ENCODE measurements at regions not wholly inside any gene's neighbourhood (a gene's known extent, or its start where the extent isn't known, plus 50 kb on each side); places are given as distances from the start of the nearest gene placed in this dataset.

GRCh38 chr15:97174886-97175540 lies 785.5 kb upstream of the ARRDC4 start:
- intact Hi-C loops (cut with DNase I), result no loop called here
- Histone ChIP-seq H3K9me3 (no peaks in the 10 kb centered on the region), H3K27ac (no peak overlapping the region), H3K27me3 (no peaks in the 10 kb centered on the region), H3K4me1 (no peaks in the 10 kb centered on the region), H3K36me3 (no peaks in the 10 kb centered on the region), H3K4me3 (replicated peaks in 1 of 3) (no peak overlapping the region)
- TF ChIP-seq CTCF (IDR thresholded peaks at IDR 0.05) (no peak), POLR2A (IDR thresholded peaks at IDR 0.05) (no peak)
- 89% methylated on average over 2 of the region's 2 CpGs for WGBS, 2 donors
- no peak for DNase-seq

- no peaks in the 10 kb centered on the region for H3K4me1 ChIP-seq
- WGBS, 2 donors, result 17% methylated on average over 11 of the region's 11 CpGs
- no peaks in the 10 kb centered on the region for H3K36me3 ChIP-seq
- TF ChIP-seq POLR2A (IDR thresholded peaks at IDR 0.05), result no peak
- no peak for TF ChIP-seq CTCF (IDR thresholded peaks at IDR 0.05)
- no peaks in the 10 kb centered on the region for H3K9me3 ChIP-seq
- intact Hi-C loops (cut with DNase I), result no loop called here
- no peak overlapping the region for H3K4me3 ChIP-seq (replicated peaks in 1 of 3)
- H3K27ac ChIP-seq, result no peak overlapping the region
- DNase-seq, result no peak
- no peaks in the 10 kb centered on the region for H3K27me3 ChIP-seq
Measured at GRCh38 chr15:97177151-97177577, 783.3 kb upstream of the ARRDC4 start.

- intact Hi-C loops (cut with DNase I), result no loop called here
- DNase-seq, result no peak
- TF ChIP-seq CTCF (IDR thresholded peaks at IDR 0.05), result no peak
- TF ChIP-seq POLR2A (IDR thresholded peaks at IDR 0.05), result no peak
- Histone ChIP-seq H3K27ac (no peak overlapping the region), H3K9me3 (no peaks in the 10 kb centered on the region), H3K4me1 (no peaks in the 10 kb centered on the region), H3K36me3 (no peaks in the 10 kb centered on the region), H3K4me3 (replicated peaks in 1 of 3) (no peak overlapping the region), H3K27me3 (no peaks in the 10 kb centered on the region)
- WGBS, 2 donors, result 91 to 95% methylated on average over 7 of the region's 7 CpGs
Measured at GRCh38 chr15:97182581-97182980, 777.9 kb upstream of the ARRDC4 start.

GRCh38 chr15:97189162-97189780 lies 771.2 kb upstream of the ARRDC4 start:
- Histone ChIP-seq H3K9me3 (no peaks in the 10 kb centered on the region), H3K27me3 (no peaks in the 10 kb centered on the region), H3K36me3 (no peaks in the 10 kb centered on the region), H3K27ac (no peak overlapping the region), H3K4me3 (replicated peaks in 1 of 3) (no peak overlapping the region), H3K4me1 (no peaks in the 10 kb centered on the region)
- intact Hi-C loops (cut with DNase I), result no loop called here
- 79 to 89% methylated on average over 3 of the region's 3 CpGs for WGBS, 2 donors
- DNase-seq, result no peak
- TF ChIP-seq POLR2A (IDR thresholded peaks at IDR 0.05) (no peak), CTCF (IDR thresholded peaks at IDR 0.05) (no peak)

- WGBS, 2 donors, result 93 to 96% methylated on average over 1 of the region's 1 CpG
- no peak for TF ChIP-seq POLR2A (IDR thresholded peaks at IDR 0.05)
- no peak for TF ChIP-seq CTCF (IDR thresholded peaks at IDR 0.05)
Measured at GRCh38 chr15:97194750-97195149, 765.8 kb upstream of the ARRDC4 start.

More at GRCh38 chr15:97194750-97195149, 765.8 kb upstream of the ARRDC4 start:
- no peaks in the 10 kb centered on the region for H3K27me3 ChIP-seq
- no peaks in the 10 kb centered on the region for H3K9me3 ChIP-seq
- intact Hi-C loops (cut with DNase I), result no loop called here
- H3K36me3 ChIP-seq, result no peaks in the 10 kb centered on the region
- no peak overlapping the region for H3K27ac ChIP-seq
- no peaks in the 10 kb centered on the region for H3K4me1 ChIP-seq
- no peak for DNase-seq
- H3K4me3 ChIP-seq (replicated peaks in 1 of 3), result no peak overlapping the region

All from thyroid gland (tissue), 4 donors.